Tibial nerve (tissue), 3 donors: ENCODE measurements at regions not wholly inside any gene's neighbourhood (a gene's known extent, or its start where the extent isn't known, plus 50 kb on each side); places are given as distances from the start of the nearest gene placed in this dataset.

Source experiments
- CTCF ChIP-seq, 5 experiments: fragments of 200-600 bp in 3 of 5; fragments of 450-650 bp in 2 of 5; sonication (generic) in 3 of 5; IDR thresholded peaks; one replicate each; pipeline ENCODE4 v1.5.1; 2016 to 2019; ENCODE audit warnings: antibody characterized with exemption in 5 of 5, mild to moderate bottlenecking in 3 of 5, moderate library complexity in 2 of 5
- POLR2A ChIP-seq, 2 donors: fragments of 450-650 bp; IDR thresholded peaks; one replicate each; pipeline ENCODE4 v1.6.1; 2017; ENCODE audit warnings: antibody characterized with exemption in 2 of 2, mild to moderate bottlenecking in 2 of 2, moderate library complexity in 2 of 2

DNA sequence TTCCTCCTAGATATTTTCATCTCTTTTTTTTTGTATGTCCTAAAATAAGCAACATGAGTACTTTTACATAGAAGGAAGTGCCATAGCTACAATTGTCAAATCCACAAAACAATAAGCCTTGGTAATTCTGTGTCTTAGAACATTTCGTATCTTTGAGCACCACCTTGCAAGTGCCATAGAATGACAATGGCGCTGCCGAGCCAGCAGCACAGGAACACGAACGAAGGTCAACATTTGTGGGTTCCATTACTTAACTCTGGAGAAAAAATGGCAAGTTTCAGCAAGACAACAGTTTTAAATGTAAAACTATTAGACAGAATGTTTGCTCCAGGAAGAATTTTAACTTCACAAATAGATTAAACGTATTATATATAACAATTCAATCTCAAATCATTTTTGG is 222.1 kb downstream of the CHRM3 start:
- TF ChIP-seq CTCF (IDR thresholded peaks at IDR 0.05) = no peak
- TF ChIP-seq POLR2A (IDR thresholded peaks at IDR 0.05) = no peak
